ENCODE measurements at regions not wholly inside any gene's neighbourhood (a gene's known extent, or its start where the extent isn't known, plus 50 kb on each side); places are given as distances from the start of the nearest gene placed in this dataset.

GRCh38 chr5:118009741-118010297 is 978.5 kb downstream of the DTWD2 start:
- H3K4me3 ChIP-seq: no peak overlapping the region
- DNase-seq (ENCODE audit: low spot score): no peak
- no peak overlapping the region for H3K4me2 ChIP-seq
- H3K9me3 Mint-ChIP-seq: no peaks in the 10 kb centered on the region
- no peaks in the 10 kb centered on the region for H3K79me2 ChIP-seq (ENCODE audit: low read depth)
- TF ChIP-seq EZH2phosphoT487 (IDR thresholded peaks at IDR 0.05) (no peak), CTCF (IDR thresholded peaks at IDR 0.05) (no peak), EZH2 (IDR thresholded peaks at IDR 0.05) (no peak)
- no peaks in the 10 kb centered on the region for H3K36me3 ChIP-seq
- no peak overlapping the region for H3K27ac Mint-ChIP-seq
- no peaks in the 10 kb centered on the region for H3K27me3 ChIP-seq
- H3K27me3 Mint-ChIP-seq (ENCODE audit: insufficient read depth, low read depth): no peaks in the 10 kb centered on the region
- H4K20me1 ChIP-seq (ENCODE audit: low read depth): no peaks in the 10 kb centered on the region
- H2AFZ ChIP-seq (replicated peaks): no peak overlapping the region
- no peaks in the 10 kb centered on the region for H3K4me1 ChIP-seq
- H3K9me3 ChIP-seq (ENCODE audit: low read depth): no peaks in the 10 kb centered on the region
- no peak overlapping the region for H3K4me3 Mint-ChIP-seq
- no peaks in the 10 kb centered on the region for H3F3A ChIP-seq (ENCODE audit: low read depth)
- H3K4me1 Mint-ChIP-seq: no peaks in the 10 kb centered on the region
- no peak overlapping the region for H3K27ac ChIP-seq
- no peaks in the 10 kb centered on the region for H3K36me3 Mint-ChIP-seq
- H3K9ac ChIP-seq: no peak overlapping the region

- no peaks in the 10 kb centered on the region for H3K79me2 ChIP-seq (ENCODE audit: low read depth)
- H3K27me3 ChIP-seq: no peaks in the 10 kb centered on the region
- no peak overlapping the region for H2AFZ ChIP-seq (replicated peaks)
- Mint-ChIP-seq H3K27me3 (ENCODE audit: insufficient read depth, low read depth) (no peaks in the 10 kb centered on the region), H3K9me3 (no peaks in the 10 kb centered on the region), H3K27ac (no peak overlapping the region), H3K4me1 (no peaks in the 10 kb centered on the region), H3K4me3 (no peak overlapping the region), H3K36me3 (no peaks in the 10 kb centered on the region)
- no peak overlapping the region for H3K4me3 ChIP-seq
- H3K4me2 ChIP-seq: no peak overlapping the region
- H3F3A ChIP-seq (ENCODE audit: low read depth): no peaks in the 10 kb centered on the region
- no peaks in the 10 kb centered on the region for H3K4me1 ChIP-seq
- no peak overlapping the region for H3K27ac ChIP-seq
- no peaks in the 10 kb centered on the region for H4K20me1 ChIP-seq (ENCODE audit: low read depth)
- no peak for TF ChIP-seq CTCF (IDR thresholded peaks at IDR 0.05)
- TF ChIP-seq EZH2 (IDR thresholded peaks at IDR 0.05): no peak
- no peak for TF ChIP-seq EZH2phosphoT487 (IDR thresholded peaks at IDR 0.05)
- DNase-seq (ENCODE audit: low spot score): no peak
- no peak overlapping the region for H3K9ac ChIP-seq
- no peaks in the 10 kb centered on the region for H3K9me3 ChIP-seq (ENCODE audit: low read depth)
- no peaks in the 10 kb centered on the region for H3K36me3 ChIP-seq
These were observed 979.6 kb downstream of the DTWD2 start for GRCh38 chr5:118008779-118009178.

- H3K79me2 ChIP-seq (ENCODE audit: low read depth): no peaks in the 10 kb centered on the region
- no peaks in the 10 kb centered on the region for H3K27me3 ChIP-seq
- H4K20me1 ChIP-seq (ENCODE audit: low read depth): no peaks in the 10 kb centered on the region
- Mint-ChIP-seq H3K4me1 (no peaks in the 10 kb centered on the region), H3K27me3 (ENCODE audit: insufficient read depth, low read depth) (peaks cover 2% of the 10 kb centered on the region), H3K27ac (no peak overlapping the region), H3K4me3 (no peak overlapping the region), H3K36me3 (no peaks in the 10 kb centered on the region), H3K9me3 (no peaks in the 10 kb centered on the region)
- no peaks in the 10 kb centered on the region for H3F3A ChIP-seq (ENCODE audit: low read depth)
- no peak overlapping the region for H2AFZ ChIP-seq (replicated peaks)
- H3K4me2 ChIP-seq: no peak overlapping the region
- H3K9ac ChIP-seq: no peak overlapping the region
- H3K9me3 ChIP-seq (ENCODE audit: low read depth): no peaks in the 10 kb centered on the region
- no peak overlapping the region for H3K4me3 ChIP-seq
- no peaks in the 10 kb centered on the region for H3K4me1 ChIP-seq
- H3K36me3 ChIP-seq: no peaks in the 10 kb centered on the region
- TF ChIP-seq CTCF (IDR thresholded peaks at IDR 0.05) (no peak), EZH2 (IDR thresholded peaks at IDR 0.05) (no peak), EZH2phosphoT487 (IDR thresholded peaks at IDR 0.05) (no peak)
- DNase-seq (ENCODE audit: low spot score): no peak
- H3K27ac ChIP-seq: no peak overlapping the region
These were observed 981.1 kb downstream of the DTWD2 start for GRCh38 chr5:118007262-118007661.

Measured in neural progenitor cell (in vitro differentiated cells).